ENCODE measurements at regions not wholly inside any gene's neighbourhood (a gene's known extent, or its start where the extent isn't known, plus 50 kb on each side); places are given as distances from the start of the nearest gene placed in this dataset.

- H3K27ac Mint-ChIP-seq = no peak overlapping the region
- H3K4me1 Mint-ChIP-seq = no peaks in the 10 kb centered on the region
- no peaks in the 10 kb centered on the region for H3K36me3 Mint-ChIP-seq
- H3K4me3 Mint-ChIP-seq = no peak overlapping the region
- H3K9me3 Mint-ChIP-seq (ENCODE audit: low read depth) = no peaks in the 10 kb centered on the region
- ATAC-seq (no peak), DNase-seq (no peak)
- CTCF ChIA-PET = interaction anchor here (1.3 to 2.6 kb wide), 2 partner anchors 12 to 23 kb away, joined by 3 to 9 read pairs; no protein-coding TSS in a partner anchor
- H3K27me3 Mint-ChIP-seq = peaks cover 19% of the 10 kb centered on the region
Measured at GRCh38 chr17:72579990-72580320, 459.1 kb downstream of the SOX9 start.

- no peaks in the 10 kb centered on the region for H3K4me1 Mint-ChIP-seq
- ATAC-seq (no peak), DNase-seq (no peak)
- H3K27ac Mint-ChIP-seq = no peak overlapping the region
- no peaks in the 10 kb centered on the region for H3K9me3 Mint-ChIP-seq (ENCODE audit: low read depth)
- peaks cover 19% of the 10 kb centered on the region for H3K27me3 Mint-ChIP-seq
- no peak overlapping the region for H3K4me3 Mint-ChIP-seq
- CTCF ChIA-PET = interaction anchor here (0.9 to 2.6 kb wide), 3 partner anchors 11 to 24 kb away, joined by 3 to 9 read pairs (median 3); no protein-coding TSS in a partner anchor
- H3K36me3 Mint-ChIP-seq = no peaks in the 10 kb centered on the region
Measured at GRCh38 chr17:72580321-72581127, 459.7 kb downstream of the SOX9 start.

DNA sequence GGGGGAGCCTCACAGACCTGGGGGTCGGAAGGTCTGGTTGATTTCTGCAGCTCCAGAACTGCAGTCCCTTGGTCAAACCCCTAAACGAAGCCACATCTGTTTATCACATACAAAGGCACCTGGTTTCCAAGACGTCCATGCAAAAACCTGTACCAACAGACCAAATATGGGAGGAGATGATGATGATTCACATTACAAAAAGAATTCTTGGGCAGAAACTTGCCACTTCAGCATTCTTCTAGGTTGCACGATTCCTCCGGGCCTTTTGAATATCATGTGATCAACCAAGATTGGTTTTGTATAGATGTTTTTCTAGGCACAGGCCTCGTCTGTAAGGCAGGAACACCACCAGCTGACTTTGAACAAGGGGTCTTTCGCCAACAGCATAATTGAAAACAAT, 466.3 kb downstream of the SOX9 start:
- Mint-ChIP-seq H3K36me3 (no peaks in the 10 kb centered on the region), H3K27ac (no peak overlapping the region), H3K27me3 (peaks cover 49% of the 10 kb centered on the region), H3K4me1 (peaks cover 40% of the 10 kb centered on the region), H3K4me3 (no peak overlapping the region), H3K9me3 (ENCODE audit: low read depth) (no peaks in the 10 kb centered on the region)
- DNase-seq (no peak), ATAC-seq (no peak)
- CTCF ChIA-PET = interaction anchor here (0.9 to 2.9 kb wide), 5 partner anchors 9 to 139 kb away, joined by 3 to 15 read pairs (median 8); no protein-coding TSS in a partner anchor

- no peaks in the 10 kb centered on the region for H3K36me3 Mint-ChIP-seq
- ATAC-seq = peak; percentile 15
- DNase-seq = peak; percentile 47
- H3K4me3 Mint-ChIP-seq = peak overlapping the region; percentile 22
- no peaks in the 10 kb centered on the region for H3K9me3 Mint-ChIP-seq (ENCODE audit: low read depth)
- peaks cover 53% of the 10 kb centered on the region for H3K27me3 Mint-ChIP-seq
- H3K27ac Mint-ChIP-seq = peak overlapping the region; percentile 69
- peaks cover 40% of the 10 kb centered on the region for H3K4me1 Mint-ChIP-seq
- CTCF ChIA-PET = interaction anchor here (0.9 to 2.9 kb wide), 5 partner anchors 10 to 138 kb away, joined by 3 to 15 read pairs (median 8); no protein-coding TSS in a partner anchor
Measured at GRCh38 chr17:72587773-72588511, 467.1 kb downstream of the SOX9 start.

DNA sequence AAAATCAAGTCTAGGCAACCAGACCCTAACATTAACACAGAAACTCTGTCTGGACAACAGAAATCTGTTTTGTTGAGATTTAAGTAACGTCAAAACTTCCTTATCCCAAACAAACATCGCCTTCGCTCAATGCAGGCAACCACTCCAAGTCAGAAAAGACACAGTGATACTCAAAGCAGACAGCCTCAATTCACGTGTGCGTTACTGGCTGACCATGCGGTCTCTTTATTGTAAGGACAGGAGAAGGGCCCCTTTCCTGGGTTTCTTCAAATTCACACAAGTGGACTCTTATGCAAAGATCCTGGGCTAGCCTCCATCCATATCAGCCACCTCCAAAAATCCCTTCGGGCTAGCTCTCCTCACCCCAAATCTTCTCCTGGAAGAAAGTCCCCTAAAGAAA, 467.7 kb downstream of the SOX9 start:
- DNase-seq = no peak
- H3K27me3 Mint-ChIP-seq = peaks cover 59% of the 10 kb centered on the region
- H3K4me3 Mint-ChIP-seq = no peak overlapping the region
- H3K27ac Mint-ChIP-seq = no peak overlapping the region
- H3K4me1 Mint-ChIP-seq = peaks cover 40% of the 10 kb centered on the region
- H3K36me3 Mint-ChIP-seq = no peaks in the 10 kb centered on the region
- no peak for ATAC-seq
- CTCF ChIA-PET = interaction anchor here (1.1 to 2.9 kb wide), 3 partner anchors 32 to 137 kb away, joined by 5 to 15 read pairs (median 12); no protein-coding TSS in a partner anchor
- no peaks in the 10 kb centered on the region for H3K9me3 Mint-ChIP-seq (ENCODE audit: low read depth)

GRCh38 chr17:72588961-72589360, 468.1 kb downstream of the SOX9 start:
- ATAC-seq (no peak), DNase-seq (peak; percentile 50)
- Mint-ChIP-seq H3K4me1 (peaks cover 40% of the 10 kb centered on the region), H3K27me3 (peaks cover 63% of the 10 kb centered on the region), H3K36me3 (no peaks in the 10 kb centered on the region), H3K27ac (no peak overlapping the region), H3K4me3 (no peak overlapping the region), H3K9me3 (ENCODE audit: low read depth) (no peaks in the 10 kb centered on the region)
- CTCF ChIA-PET = interaction anchor here (2.8 to 2.9 kb wide), 2 partner anchors 32 to 137 kb away, joined by 12 to 15 read pairs; no protein-coding TSS in a partner anchor

- Mint-ChIP-seq H3K36me3 (no peaks in the 10 kb centered on the region), H3K27ac (no peak overlapping the region), H3K9me3 (ENCODE audit: low read depth) (no peaks in the 10 kb centered on the region), H3K4me1 (peaks cover 40% of the 10 kb centered on the region), H3K27me3 (peaks cover 72% of the 10 kb centered on the region), H3K4me3 (peak overlapping the region; percentile 39)
- DNase-seq (no peak), ATAC-seq (no peak)
- CTCF ChIA-PET = no interaction called here
Measured at GRCh38 chr17:72590382-72590781, 469.6 kb downstream of the SOX9 start.

DNA sequence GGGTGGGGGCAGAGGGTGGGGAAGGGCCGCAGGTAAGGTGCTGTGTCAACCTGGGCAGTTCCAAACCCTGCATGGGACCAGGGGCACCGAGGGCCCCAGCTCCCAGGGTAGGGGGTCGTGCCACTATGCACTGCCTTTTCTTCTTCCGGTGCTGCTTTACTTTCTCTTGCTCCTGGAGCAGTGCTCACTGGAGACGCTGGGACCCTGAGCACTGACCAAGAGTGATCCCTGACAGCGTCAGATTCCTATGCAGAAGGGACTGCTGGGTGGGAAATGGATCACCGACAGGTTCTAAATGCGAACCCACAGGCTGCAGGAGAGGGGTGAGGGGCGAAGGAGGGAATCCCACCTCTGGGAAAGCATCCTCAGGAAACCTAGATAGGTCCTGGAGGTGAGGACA, 470.1 kb downstream of the SOX9 start:
- no peak for ATAC-seq
- no peak for DNase-seq
- Mint-ChIP-seq H3K27me3 (peaks cover 73% of the 10 kb centered on the region), H3K27ac (no peak overlapping the region), H3K4me3 (peak overlapping the region; percentile 79), H3K4me1 (peaks cover 40% of the 10 kb centered on the region), H3K9me3 (ENCODE audit: low read depth) (no peaks in the 10 kb centered on the region), H3K36me3 (no peaks in the 10 kb centered on the region)
- CTCF ChIA-PET = no interaction called here

GRCh38 chr17:72591289-72592241, 470.7 kb downstream of the SOX9 start:
- H3K27ac Mint-ChIP-seq = peak overlapping the region; percentile 20
- no peaks in the 10 kb centered on the region for H3K36me3 Mint-ChIP-seq
- peak; percentile 21 for ATAC-seq
- CTCF ChIA-PET = interaction anchor here (0.8 to 2.2 kb wide), 6 partner anchors 11 to 136 kb away, joined by 3 to 10 read pairs (median 3); no protein-coding TSS in a partner anchor
- peaks cover 72% of the 10 kb centered on the region for H3K27me3 Mint-ChIP-seq
- no peaks in the 10 kb centered on the region for H3K9me3 Mint-ChIP-seq (ENCODE audit: low read depth)
- peaks cover 39% of the 10 kb centered on the region for H3K4me1 Mint-ChIP-seq
- peak overlapping the region; percentile 79 for H3K4me3 Mint-ChIP-seq
- DNase-seq = no peak

DNA sequence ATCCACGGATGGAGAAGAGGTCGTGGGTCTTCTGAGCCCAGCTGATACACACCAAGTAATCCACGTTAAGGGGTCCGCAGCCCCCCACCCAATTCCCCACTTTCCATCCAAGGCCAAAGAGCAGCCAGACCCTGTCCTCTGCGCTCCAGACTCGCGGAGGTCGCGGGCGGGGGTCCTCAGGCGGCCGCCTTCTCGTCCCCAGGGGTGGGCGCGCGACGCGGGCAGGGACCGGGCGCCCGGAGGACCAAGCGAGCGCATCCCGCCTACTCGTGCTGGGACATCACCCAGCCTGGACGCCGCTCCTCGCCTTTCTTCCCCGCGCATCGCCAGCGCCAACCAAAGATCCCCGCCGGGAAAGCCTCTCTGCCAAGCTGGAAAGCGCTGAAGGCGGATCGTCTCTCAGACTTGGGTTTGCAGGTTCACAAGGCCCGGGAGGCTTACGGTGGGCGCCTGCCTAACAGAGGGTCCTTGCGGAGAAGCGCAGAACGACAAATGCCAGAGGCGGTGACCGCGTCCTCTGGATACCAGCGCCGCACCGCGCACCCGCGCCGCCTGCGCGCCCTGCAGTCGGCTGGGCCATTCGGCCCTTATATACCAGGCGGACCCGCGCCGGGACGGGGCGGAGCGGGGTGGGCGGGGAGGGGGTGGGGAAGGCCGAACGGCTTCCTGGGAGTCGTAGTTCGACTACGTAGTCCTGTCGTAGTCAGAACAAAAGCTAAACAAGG, 471.6 kb downstream of the SOX9 start:
- H3K27me3 Mint-ChIP-seq = peaks cover 74% of the 10 kb centered on the region
- DNase-seq (peak; percentile 76), ATAC-seq (peak; percentile 89)
- peaks cover 31% of the 10 kb centered on the region for H3K4me1 Mint-ChIP-seq
- no peaks in the 10 kb centered on the region for H3K9me3 Mint-ChIP-seq (ENCODE audit: low read depth)
- peak overlapping the region; percentile 79 for H3K4me3 Mint-ChIP-seq
- CTCF ChIA-PET = interaction anchor here (0.8 to 2.2 kb wide), 6 partner anchors 12 to 135 kb away, joined by 3 to 10 read pairs (median 3); no protein-coding TSS in a partner anchor
- H3K27ac Mint-ChIP-seq = peak overlapping the region; percentile 20
- no peaks in the 10 kb centered on the region for H3K36me3 Mint-ChIP-seq

GRCh38 chr17:72592967-72593325, 472.1 kb downstream of the SOX9 start:
- Mint-ChIP-seq H3K9me3 (ENCODE audit: low read depth) (no peaks in the 10 kb centered on the region), H3K4me1 (peaks cover 26% of the 10 kb centered on the region), H3K27ac (no peak overlapping the region), H3K4me3 (no peak overlapping the region), H3K27me3 (peaks cover 78% of the 10 kb centered on the region), H3K36me3 (no peaks in the 10 kb centered on the region)
- DNase-seq (no peak), ATAC-seq (no peak)
- CTCF ChIA-PET = interaction anchor here (1.4 to 2.2 kb wide), 2 partner anchors 36 to 128 kb away, joined by 3 to 10 read pairs; no protein-coding TSS in a partner anchor

DNA sequence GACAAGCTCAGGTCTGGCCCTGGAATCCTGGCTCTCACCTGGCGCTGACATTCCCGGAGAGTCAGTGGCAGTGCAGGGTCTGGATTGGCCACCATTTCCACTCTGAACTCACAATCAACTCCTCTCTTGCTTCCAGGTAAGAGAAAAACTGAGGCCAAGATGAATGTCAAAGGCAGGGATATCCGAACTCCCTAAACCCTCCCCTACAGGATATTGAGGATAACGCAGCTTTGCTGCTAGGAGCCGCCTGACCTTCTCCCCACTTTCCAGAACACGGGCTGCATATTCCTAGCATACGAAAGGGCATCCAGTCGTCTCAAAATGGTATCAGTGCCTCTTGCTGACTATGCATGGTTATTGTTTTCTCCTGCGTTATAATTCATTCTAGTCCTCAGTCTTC, 473.4 kb downstream of the SOX9 start:
- H3K4me1 Mint-ChIP-seq = peaks cover 13% of the 10 kb centered on the region
- no peak for ATAC-seq
- no peak for DNase-seq
- H3K9me3 Mint-ChIP-seq (ENCODE audit: low read depth) = no peaks in the 10 kb centered on the region
- CTCF ChIA-PET = no interaction called here
- no peak overlapping the region for H3K27ac Mint-ChIP-seq
- no peak overlapping the region for H3K4me3 Mint-ChIP-seq
- H3K36me3 Mint-ChIP-seq = no peaks in the 10 kb centered on the region
- peaks cover 70% of the 10 kb centered on the region for H3K27me3 Mint-ChIP-seq
